Right lobe of liver (tissue), 6 donors: ENCODE measurements at regions not wholly inside any gene's neighbourhood (a gene's known extent, or its start where the extent isn't known, plus 50 kb on each side); places are given as distances from the start of the nearest gene placed in this dataset.
"Not testable (repeated sequence)": the region's sequence is repeated elsewhere in the genome, so short reads cannot be mapped to it uniquely, and the experiment has no call there.

Experiments
- ATAC-seq, 4 donors: fragments of 200-7000 bp; cut with Tn5 transposase; one replicate each; pipeline ENCODE4 v1.9.1; 2020; ENCODE audit warnings: mild to moderate bottlenecking in 4 of 4, moderate library complexity in 4 of 4
- DNase-seq, 3 donors: peaks; one replicate each; pipeline ENCODE4 v3.0.0-alpha.2; 2020
- H3K27ac ChIP-seq, 3 donors: fragments of 200-600 bp; one replicate each; pipeline ENCODE4 v1.8.0; 2022
- H3K27me3 ChIP-seq, 2 donors: fragments of 200-600 bp; one replicate each; pipeline ENCODE4 v1.8.0; 2022
- H3K36me3 ChIP-seq, 4 donors: fragments of 200-600 bp; sonication (generic) in 1 of 4; one replicate each; pipeline versions ENCODE4 v1.5.1 to v1.8.0; 2017 to 2022; ENCODE audit warnings: control low read depth in 1 of 4
- H3K4me1 ChIP-seq, 4 donors: fragments of 200-600 bp; sonication (generic) in 1 of 4; one replicate each; pipeline versions ENCODE4 v1.5.1 to v1.8.0; 2017 to 2022; ENCODE audit warnings: control low read depth in 1 of 4
- H3K4me3 ChIP-seq, 3 donors: fragments of 200-600 bp; one replicate each; pipeline ENCODE4 v1.8.0; 2022
- H3K9me3 ChIP-seq, 4 donors: fragments of 200-600 bp; sonication (generic) in 1 of 4; one replicate each; pipeline versions ENCODE4 v1.5.1 to v1.8.0; 2017 to 2022; ENCODE audit warnings: control low read depth in 1 of 4
- CTCF ChIP-seq, 4 donors: fragments of 200-600 bp in 3 of 4; fragments of 450-650 bp in 1 of 4; IDR thresholded peaks; one replicate each; pipeline versions ENCODE4 v1.5.1 to v1.8.0; 2016 to 2022; ENCODE audit warnings: antibody characterized with exemption in 4 of 4, mild to moderate bottlenecking in 2 of 4
- POLR2A ChIP-seq: fragments of 450-650 bp; IDR thresholded peaks from one replicate; pipeline ENCODE4 v1.6.1; 2017; ENCODE audit warnings: antibody characterized with exemption, mild to moderate bottlenecking
- WGBS: methylation state at CpG from one replicate; pipeline ENCODE4 v1.1.6; 2018; ENCODE audit warnings: low coverage, low lambda C conversion rate; ENCODE audit not compliant: insufficient coverage; ENCODE audit errors: missing lambda C conversion rate; 5-methylcytosine and 5-hydroxymethylcytosine counted together
- intact Hi-C, 2 donors: fragments of 100-400 bp; cut with DNase I; formaldehyde crosslinking; loops; one replicate each; pipeline versions ENCODE4 v1.11.2 to v1.14.1; 2022
- donor health status: DM: no; HTN: yes; CAD: no.
- donor health status: DM: no; HTN: no; CAD: no.
- donor health status: DM: no; HTN: no; CAD: no.
- donor health status: DM: no; HTN: yes; CAD: no.
- donor health status: DM: no; HTN: yes; CAD: no.

GRCh38 chr9:80763536-80763935, 925.8 kb downstream of the TLE1 start:
- intact Hi-C loops: no loop called here
- Histone ChIP-seq H3K36me3 (no peaks in the 10 kb centered on the region), H3K4me1 (no peaks in the 10 kb centered on the region), H3K27me3 (no peaks in the 10 kb centered on the region), H3K4me3 (no peak overlapping the region), H3K27ac (no peak overlapping the region), H3K9me3 (no peaks in the 10 kb centered on the region)
- ATAC-seq: no peak
- no peak for TF ChIP-seq CTCF (IDR thresholded peaks at IDR 0.05)
- TF ChIP-seq POLR2A: no peak
- DNase-seq: no peak
- WGBS: 51% methylated on average over 4 of the region's 4 CpGs

- H3K36me3 ChIP-seq: no peaks in the 10 kb centered on the region
- no peak for TF ChIP-seq CTCF (IDR thresholded peaks at IDR 0.05)
- TF ChIP-seq POLR2A: no peak
- ATAC-seq (no peak), DNase-seq (no peak)
- H3K27me3 ChIP-seq: no peaks in the 10 kb centered on the region
- no peak overlapping the region for H3K27ac ChIP-seq
- no peaks in the 10 kb centered on the region for H3K4me1 ChIP-seq
- WGBS: 9% methylated on average over 2 of the region's 2 CpGs
- no peak overlapping the region for H3K4me3 ChIP-seq
- intact Hi-C loops: no loop called here
- no peaks in the 10 kb centered on the region for H3K9me3 ChIP-seq
Observed at GRCh38 chr9:80755586-80755985, 933.8 kb downstream of the TLE1 start.

- H3K27ac ChIP-seq, intact Hi-C loops, H3K9me3 ChIP-seq, H3K4me1 ChIP-seq, H3K4me3 ChIP-seq, H3K27me3 ChIP-seq, ATAC-seq, H3K36me3 ChIP-seq, DNase-seq: not testable (repeated sequence)
- 80% methylated on average over 4 of the region's 17 CpGs for WGBS
Observed at GRCh38 chr9:80747056-80747455, 942.3 kb downstream of the TLE1 start.

- DNase-seq (no peak), ATAC-seq (no peak)
- no peaks in the 10 kb centered on the region for H3K9me3 ChIP-seq
- no peak overlapping the region for H3K4me3 ChIP-seq
- 29% methylated on average over 2 of the region's 2 CpGs for WGBS
- TF ChIP-seq CTCF (IDR thresholded peaks at IDR 0.05) (no peak), POLR2A (no peak)
- no peaks in the 10 kb centered on the region for H3K36me3 ChIP-seq
- no peaks in the 10 kb centered on the region for H3K4me1 ChIP-seq
- intact Hi-C loops: no loop called here
- no peaks in the 10 kb centered on the region for H3K27me3 ChIP-seq
- H3K27ac ChIP-seq: no peak overlapping the region
Observed at GRCh38 chr9:80732506-80732905, 956.8 kb downstream of the TLE1 start.

- TF ChIP-seq POLR2A: no peak
- TF ChIP-seq CTCF (IDR thresholded peaks at IDR 0.05): no peak
- intact Hi-C loops: no loop called here
- H3K27ac ChIP-seq: no peak overlapping the region
- DNase-seq (no peak), ATAC-seq (no peak)
- no peaks in the 10 kb centered on the region for H3K9me3 ChIP-seq
- H3K4me1 ChIP-seq: no peaks in the 10 kb centered on the region
- no peak overlapping the region for H3K4me3 ChIP-seq
- no peaks in the 10 kb centered on the region for H3K27me3 ChIP-seq
- no peaks in the 10 kb centered on the region for H3K36me3 ChIP-seq
- WGBS: 16% methylated on average over 1 of the region's 1 CpG
Observed at GRCh38 chr9:80720579-80720978, 968.8 kb downstream of the TLE1 start.
